ENCODE measurements at regions not wholly inside any gene's neighbourhood (a gene's known extent, or its start where the extent isn't known, plus 50 kb on each side); places are given as distances from the start of the nearest gene placed in this dataset.

DNA sequence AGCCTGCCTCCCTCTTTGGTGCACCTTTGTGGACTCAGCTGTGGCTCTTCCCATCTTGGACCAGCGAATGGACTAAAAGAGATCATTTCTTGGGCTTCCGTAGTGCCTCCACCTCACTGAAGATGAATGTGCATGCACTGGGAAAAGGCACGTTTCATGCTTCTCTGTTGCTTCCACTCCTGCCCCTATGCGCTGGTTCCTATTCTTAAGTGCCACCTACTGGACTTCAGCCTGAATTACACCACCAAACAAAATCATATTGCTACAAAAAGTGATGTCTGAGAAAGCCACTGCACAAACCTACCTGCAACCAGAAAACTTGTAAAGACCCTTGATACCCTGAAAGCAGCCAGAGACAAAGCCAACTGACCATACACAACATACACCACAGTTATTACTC is 695.6 kb downstream of the TSN start:
- TF ChIP-seq, protein P1, sequence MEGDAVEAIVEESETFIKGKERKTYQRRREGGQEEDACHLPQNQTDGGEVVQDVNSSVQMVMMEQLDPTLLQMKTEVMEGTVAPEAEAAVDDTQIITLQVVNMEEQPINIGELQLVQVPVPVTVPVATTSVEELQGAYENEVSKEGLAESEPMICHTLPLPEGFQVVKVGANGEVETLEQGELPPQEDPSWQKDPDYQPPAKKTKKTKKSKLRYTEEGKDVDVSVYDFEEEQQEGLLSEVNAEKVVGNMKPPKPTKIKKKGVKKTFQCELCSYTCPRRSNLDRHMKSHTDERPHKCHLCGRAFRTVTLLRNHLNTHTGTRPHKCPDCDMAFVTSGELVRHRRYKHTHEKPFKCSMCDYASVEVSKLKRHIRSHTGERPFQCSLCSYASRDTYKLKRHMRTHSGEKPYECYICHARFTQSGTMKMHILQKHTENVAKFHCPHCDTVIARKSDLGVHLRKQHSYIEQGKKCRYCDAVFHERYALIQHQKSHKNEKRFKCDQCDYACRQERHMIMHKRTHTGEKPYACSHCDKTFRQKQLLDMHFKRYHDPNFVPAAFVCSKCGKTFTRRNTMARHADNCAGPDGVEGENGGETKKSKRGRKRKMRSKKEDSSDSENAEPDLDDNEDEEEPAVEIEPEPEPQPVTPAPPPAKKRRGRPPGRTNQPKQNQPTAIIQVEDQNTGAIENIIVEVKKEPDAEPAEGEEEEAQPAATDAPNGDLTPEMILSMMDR (IDR thresholded peaks at IDR 0.05) = peak in 5 of 6 experiments; percentile 16 to 61 (median 51)
- TF ChIP-seq EP300 (IDR thresholded peaks at IDR 0.05) = no peak
- TF ChIP-seq POLR2AphosphoS5 (IDR thresholded peaks at IDR 0.05) = no peak
- TF ChIP-seq POLR2A (IDR thresholded peaks at IDR 0.05) = no peak
